Bone marrow (tissue), 2 donors: ENCODE measurements at regions not wholly inside any gene's neighbourhood (a gene's known extent, or its start where the extent isn't known, plus 50 kb on each side); places are given as distances from the start of the nearest gene placed in this dataset.
"Not testable (repeated sequence)": the region's sequence is repeated elsewhere in the genome, so short reads cannot be mapped to it uniquely, and the experiment has no call there.

Source experiments
- DNase-seq, 2 donors: peaks; one replicate each; lab custom pipeline; 2025; lab: John Stamatoyannopoulos, UW

DNA sequence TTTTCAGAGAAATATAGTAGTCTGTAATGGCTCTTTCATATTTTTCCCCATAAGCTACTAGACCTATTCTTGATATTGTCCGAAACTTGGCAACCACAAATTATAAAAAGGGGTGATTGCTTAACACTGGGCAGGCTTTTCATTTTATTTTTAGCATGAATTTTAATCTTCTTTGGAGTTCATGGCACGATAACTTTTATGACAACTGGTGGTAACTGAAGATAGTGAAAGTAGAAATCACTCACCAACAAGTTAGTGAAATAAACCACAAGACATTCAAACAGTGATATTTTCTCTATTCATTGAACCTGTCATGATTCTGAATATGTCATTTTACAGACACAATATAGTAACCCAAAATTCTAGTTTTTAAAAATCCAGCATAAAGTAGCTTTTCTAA, 213.9 kb downstream of the PRDM9 start:
- no peak for DNase-seq

DNA sequence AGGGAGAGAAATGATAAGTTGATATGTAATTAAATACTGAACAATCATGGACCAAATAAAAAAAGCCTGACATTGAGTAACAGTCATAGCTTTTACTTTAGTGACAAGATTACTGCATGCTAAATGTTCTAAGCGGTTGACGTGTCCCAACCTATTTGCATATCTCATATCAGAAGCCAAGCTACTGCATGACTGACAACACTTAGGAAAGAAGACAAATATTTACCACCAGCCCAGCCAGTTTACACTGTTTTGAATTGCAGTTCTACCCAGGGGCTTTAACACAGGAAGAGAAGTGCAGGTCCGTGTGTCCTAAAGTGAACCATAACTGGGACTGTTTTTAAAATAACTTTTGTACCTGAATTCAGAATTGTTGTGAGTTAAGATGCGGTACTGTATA, 219.9 kb downstream of the PRDM9 start:
- no peak for DNase-seq

DNA sequence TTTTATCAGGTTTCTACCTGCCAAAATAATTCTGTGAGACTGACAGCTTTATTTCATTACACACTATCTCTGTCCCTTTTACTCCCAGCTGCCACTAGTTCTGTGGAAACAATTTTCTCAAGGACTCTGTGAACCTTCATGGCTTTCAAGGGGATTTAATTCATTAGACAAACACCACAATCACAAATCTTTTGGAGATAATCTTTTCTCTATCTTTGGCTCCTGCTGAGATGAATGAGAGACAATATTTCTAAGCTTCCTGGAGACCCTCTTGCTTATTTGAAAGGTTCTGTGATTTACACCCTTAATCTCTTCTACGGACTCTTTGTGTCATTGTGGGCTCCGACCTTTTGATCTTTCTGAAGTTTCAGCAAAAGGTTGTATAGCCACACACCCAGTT, 222.6 kb downstream of the PRDM9 start:
- no peak for DNase-seq

GRCh38 chr5:23740029-23740428, 232.6 kb downstream of the PRDM9 start:
- no peak for DNase-seq

DNA sequence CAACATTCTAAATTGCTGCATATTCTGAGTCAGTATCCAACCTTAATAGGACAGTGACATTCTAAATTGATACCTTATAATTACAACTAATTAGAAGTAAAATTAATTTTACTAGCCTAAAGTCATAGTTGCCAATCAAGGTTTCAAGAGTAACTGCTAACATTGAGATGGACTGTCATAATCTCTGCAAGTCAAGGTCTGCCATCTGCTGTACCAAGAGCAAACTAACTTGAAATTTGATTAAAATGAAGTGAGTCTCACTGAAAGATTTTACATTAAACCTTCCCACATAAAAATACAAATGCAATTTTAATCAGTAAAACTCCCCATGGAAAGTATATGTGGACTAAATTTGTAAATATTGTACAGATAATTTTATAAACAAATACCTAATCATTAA, 235.3 kb downstream of the PRDM9 start:
- DNase-seq: no peak

DNA sequence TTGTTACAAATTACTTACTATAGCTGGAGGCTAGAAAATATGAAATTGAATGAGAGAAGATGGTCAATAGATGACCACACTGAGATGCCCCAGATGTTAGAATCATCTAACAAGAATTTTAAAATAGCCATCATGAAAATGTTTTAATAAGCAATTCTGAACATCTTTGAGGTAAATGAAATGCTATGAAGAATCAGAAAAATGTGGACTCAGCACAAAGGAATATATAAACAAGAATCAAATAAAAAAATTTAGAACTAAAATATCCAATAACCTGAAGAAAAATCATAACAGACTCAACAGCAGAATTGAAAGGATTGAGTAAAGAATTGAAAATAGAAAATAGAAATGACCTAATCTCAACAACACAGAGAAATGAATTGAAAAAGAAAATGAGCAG, 248.5 kb downstream of the PRDM9 start:
- DNase-seq: no peak

- no peak for DNase-seq
Observed at GRCh38 chr5:23756779-23757178, 249.4 kb downstream of the PRDM9 start.

GRCh38 chr5:23763170-23763569, 255.8 kb downstream of the PRDM9 start:
- DNase-seq: no peak

- no peak for DNase-seq
Observed at GRCh38 chr5:23776684-23777083, 269.3 kb downstream of the PRDM9 start.

DNA sequence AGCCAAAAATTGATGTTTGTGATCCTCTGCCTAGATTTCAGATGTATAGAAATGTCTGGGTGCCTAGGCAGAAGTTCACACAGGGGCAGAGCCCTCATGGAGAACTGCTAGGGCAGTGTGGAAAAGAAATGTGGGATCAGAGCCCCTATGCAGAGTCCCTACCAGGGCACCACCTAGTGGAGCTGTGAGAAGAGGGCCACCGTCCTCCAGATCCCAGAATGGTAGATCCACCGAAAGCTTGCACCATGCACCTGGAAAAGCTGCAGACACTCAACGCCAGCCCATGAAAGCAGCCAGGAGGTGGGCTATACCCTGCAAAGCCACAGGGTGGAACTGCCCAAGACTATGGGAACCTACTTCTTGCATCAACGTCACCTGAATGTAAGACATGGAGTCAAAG, 292.9 kb downstream of the PRDM9 start:
- DNase-seq: not testable (repeated sequence)

DNA sequence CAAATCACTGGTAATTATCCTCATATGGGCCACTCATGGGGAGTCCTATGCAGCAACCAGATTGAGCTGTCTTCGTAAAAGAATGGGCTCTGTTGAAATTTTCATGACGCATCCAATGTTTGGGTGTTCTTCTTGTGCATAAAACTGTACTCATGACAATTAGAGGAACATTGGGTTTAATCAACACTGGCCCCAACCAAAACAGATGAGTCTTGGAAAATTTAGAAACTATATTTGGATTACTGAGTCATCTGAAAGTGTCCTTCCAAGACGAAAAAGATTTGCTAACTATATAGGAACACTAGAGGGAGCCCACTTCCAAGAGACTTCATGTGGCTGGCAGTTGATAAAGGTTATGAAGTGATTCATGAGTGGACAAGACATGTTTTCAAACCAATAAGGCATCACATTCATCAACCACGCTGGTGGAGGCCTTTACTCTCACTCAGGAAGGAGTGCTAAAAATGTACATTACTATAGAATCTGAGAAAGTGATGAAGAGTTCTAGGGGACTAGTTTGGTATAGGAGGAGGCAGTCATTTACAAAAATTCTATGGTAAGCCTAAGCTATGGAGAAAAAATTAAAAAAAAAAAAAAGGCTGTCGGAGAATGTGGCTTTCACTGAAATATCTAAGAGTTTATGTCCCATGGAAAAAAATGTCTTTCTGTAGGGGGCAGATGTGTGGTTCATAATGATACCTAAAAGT, 313.5 kb downstream of the PRDM9 start:
- peak in 1 of 2 donors; percentile 10 for DNase-seq

- DNase-seq: no peak
Observed at GRCh38 chr5:23823521-23823920, 316.1 kb downstream of the PRDM9 start.

- DNase-seq: no peak
Observed at GRCh38 chr5:23825196-23825595, 317.8 kb downstream of the PRDM9 start.

- DNase-seq: no peak
Observed at GRCh38 chr5:23840083-23840482, 332.7 kb downstream of the PRDM9 start.

DNA sequence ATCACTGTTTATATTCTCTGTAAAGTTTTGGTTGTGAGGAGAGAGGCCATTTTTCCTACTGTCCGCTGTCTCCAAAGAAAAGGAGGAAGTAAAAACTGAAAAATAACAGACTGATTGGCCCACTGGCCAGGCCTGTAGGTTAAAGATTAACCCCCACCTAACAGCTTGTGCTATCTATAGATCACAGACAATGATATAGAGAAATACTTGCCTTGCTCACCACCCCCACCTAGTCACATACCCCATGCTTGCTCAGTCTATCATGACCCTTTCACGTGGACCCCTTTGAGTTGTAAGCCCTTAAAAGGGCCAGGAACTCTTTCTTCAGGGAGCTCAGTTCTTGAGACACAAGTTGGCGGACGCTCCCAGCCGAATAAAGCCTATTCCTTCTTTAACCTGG, 357.4 kb downstream of the PRDM9 start:
- DNase-seq: no peak

- no peak for DNase-seq
Observed at GRCh38 chr5:23877847-23878246, 370.4 kb downstream of the PRDM9 start.

DNA sequence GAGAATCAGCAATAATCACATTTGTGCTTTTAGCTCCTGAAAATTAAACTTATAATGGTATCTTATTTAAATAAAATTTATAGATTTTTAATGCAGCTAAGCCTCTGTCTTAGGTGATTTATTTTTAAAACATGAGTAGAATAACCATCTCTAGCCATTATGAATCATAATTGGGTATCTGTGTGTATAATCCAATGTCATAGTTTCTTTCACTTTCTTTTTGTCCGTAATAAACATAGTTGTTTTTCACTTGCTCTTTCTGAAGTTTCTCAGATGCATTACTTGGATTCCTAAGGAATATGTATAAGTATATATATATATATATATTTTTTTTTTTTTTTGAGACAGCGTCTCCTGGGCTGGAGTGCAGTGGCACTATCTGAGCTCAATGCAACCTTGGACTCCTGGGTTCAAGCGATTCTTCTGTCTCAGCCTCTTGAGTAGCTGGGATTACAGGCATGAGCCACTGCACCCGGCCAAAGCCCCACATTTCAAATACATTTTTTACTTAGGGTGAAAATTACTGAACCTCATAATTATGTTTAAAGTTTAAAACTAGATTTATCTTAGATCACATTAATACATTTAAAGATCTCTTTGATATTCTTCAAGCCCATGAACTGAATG, 377.1 kb downstream of the PRDM9 start:
- DNase-seq: no peak

- DNase-seq: no peak
Observed at GRCh38 chr5:23893561-23893960, 386.2 kb downstream of the PRDM9 start.

DNA sequence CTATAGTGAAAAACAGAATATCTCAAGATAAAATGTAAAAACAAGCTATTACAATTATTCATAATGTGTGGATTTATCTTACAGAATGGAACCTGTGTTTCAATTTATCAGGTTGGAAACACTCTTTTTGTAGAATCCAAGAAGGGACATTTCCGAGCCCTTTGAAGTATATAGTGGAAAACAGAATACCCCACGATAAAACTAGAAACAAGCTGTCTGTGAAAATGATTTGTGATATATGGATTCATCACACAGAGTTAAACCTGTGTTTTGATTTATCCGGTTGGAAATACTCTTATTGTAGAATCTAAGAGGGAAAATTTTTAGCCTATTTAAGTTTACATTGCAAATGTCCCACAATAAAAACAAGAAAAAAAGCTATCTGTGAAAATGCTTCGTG, 388.2 kb downstream of the PRDM9 start:
- no peak for DNase-seq

DNA sequence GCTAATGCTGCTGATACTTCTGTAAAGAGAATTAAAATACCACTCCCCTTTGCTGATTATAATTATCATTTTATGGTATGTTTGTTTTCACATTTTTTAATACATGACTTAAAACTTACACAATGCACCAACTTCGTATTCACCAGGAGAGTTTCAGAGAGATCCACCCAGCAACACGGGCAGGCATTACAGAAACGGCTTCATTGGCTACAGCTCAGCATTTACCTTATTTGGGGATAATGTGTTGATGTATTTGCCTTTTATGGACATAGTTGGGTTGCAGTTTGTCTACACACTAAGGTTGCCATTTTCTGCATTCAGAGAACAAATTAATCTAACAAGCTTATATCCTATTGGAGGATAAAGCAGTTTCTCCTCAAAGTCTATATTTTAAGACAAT, 423.6 kb downstream of the PRDM9 start:
- DNase-seq: no peak

DNA sequence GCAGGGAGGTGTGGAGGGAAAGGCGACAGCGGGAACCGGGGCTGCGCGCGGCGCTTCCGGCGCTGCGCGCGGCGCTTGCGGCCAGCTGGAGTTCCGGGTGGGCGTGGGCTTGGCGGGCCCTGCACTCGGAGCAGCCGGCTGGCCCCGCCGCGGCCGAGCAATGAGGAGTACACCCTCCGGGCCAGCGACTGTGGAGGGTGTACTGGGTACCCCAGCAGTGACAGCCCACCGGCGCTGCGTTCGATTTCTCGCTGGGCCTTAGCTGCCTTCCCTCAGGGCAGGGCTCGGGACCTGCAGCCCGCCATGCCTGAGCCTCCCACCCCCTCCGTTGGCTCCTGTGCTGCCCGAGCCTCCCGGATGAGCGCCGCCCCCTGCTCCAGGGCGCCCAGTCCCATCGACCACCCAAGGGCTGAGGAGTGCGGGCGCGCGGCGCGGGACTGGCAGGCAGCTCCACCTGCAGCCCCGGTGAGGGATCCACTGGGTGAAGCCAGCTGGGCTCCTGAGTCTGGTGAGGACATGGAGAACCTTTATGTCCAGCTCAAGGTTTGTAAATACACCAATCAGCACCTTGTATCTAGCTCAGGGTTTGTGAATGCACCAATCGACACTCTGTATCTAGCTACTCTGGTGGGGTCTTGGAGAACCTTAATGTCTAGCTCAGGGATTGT, 444.0 kb downstream of the PRDM9 start:
- not testable (repeated sequence) for DNase-seq

DNA sequence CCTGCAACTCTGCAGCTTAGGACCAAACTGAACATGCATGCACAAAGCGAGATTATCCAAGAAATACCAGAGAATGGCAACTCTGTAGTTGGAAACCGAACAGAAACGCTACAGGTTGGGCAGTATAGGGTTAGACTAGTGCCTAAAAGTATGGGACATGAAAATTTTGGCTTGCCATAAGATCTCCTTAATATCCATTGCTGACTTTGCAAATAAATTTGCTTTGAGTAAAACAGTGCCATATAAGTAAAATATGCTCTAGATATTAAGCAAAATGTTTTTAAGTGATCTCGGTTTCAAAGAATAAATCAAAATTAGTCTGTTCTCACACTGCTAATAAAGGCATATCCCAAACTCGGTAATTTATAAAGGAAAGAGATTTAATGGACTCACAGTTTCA, 456.0 kb downstream of the PRDM9 start:
- no peak for DNase-seq

GRCh38 chr5:23977365-23977764, 470.0 kb downstream of the PRDM9 start:
- DNase-seq: no peak
